ENCODE measurements at regions not wholly inside any gene's neighbourhood (a gene's known extent, or its start where the extent isn't known, plus 50 kb on each side); places are given as distances from the start of the nearest gene placed in this dataset.

DNA sequence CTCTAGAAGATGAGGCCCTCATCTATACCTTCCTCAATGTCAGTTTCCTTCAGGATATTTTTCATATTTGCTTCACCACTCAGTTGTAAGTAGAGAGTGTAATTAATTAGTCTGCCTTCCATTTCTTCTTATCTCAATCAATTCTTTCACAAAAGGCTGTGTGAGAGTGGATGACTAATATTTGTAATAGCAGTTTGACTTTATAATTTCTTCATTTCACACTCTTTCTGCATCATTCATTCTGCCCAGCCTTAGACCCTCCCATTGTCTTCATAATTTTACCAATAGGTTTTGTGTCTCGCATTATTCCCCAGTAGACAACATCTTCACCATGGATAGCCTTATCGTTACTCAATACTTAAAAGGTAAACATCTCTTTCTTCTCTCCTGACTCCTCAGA, 1239.3 kb upstream of the MAP3K7 start:
- H3K27me3 ChIP-seq (ENCODE audit: control insufficient read depth, insufficient read depth, low read length) = no peaks in the 10 kb centered on the region
- POLR2A ChIA-PET = no interaction called here
- no peak overlapping the region for H3K4me3 ChIP-seq (ENCODE audit: low read depth, low read length)
- TF ChIP-seq, protein P1, sequence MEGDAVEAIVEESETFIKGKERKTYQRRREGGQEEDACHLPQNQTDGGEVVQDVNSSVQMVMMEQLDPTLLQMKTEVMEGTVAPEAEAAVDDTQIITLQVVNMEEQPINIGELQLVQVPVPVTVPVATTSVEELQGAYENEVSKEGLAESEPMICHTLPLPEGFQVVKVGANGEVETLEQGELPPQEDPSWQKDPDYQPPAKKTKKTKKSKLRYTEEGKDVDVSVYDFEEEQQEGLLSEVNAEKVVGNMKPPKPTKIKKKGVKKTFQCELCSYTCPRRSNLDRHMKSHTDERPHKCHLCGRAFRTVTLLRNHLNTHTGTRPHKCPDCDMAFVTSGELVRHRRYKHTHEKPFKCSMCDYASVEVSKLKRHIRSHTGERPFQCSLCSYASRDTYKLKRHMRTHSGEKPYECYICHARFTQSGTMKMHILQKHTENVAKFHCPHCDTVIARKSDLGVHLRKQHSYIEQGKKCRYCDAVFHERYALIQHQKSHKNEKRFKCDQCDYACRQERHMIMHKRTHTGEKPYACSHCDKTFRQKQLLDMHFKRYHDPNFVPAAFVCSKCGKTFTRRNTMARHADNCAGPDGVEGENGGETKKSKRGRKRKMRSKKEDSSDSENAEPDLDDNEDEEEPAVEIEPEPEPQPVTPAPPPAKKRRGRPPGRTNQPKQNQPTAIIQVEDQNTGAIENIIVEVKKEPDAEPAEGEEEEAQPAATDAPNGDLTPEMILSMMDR (IDR thresholded peaks at IDR 0.05; ENCODE audit: low read depth, low read length) = no peak
- DNase-seq (ENCODE audit: low read depth, low spot score) = no peak
- no peaks in the 10 kb centered on the region for H3K9me3 ChIP-seq (ENCODE audit: control insufficient read depth, insufficient read depth, low read length)
- CTCF ChIA-PET = no interaction called here
- no peak overlapping the region for H3K27ac ChIP-seq (ENCODE audit: low read depth, low read length)

DNA sequence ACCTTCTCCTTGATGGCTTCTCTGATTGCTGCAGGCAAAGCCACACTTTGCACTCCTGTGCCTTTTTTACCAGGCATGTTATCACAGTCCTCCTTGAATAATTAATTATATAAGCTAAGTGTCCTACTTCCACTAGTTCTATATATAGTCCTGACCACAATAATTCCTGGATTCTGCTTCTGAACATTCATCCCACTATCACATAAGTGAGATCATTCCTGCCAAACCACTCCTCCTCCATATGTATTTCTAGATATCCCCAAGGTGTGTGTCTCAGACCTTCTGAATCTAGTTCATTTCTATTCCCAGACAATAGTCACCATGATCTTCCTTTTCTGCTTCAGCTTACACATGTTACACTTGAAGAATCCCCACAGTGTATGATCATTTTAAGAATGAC, 1237.5 kb upstream of the MAP3K7 start:
- ChIA-PET POLR2A (no interaction called here), CTCF (no interaction called here)
- Histone ChIP-seq H3K4me3 (ENCODE audit: low read depth, low read length) (no peak overlapping the region), H3K27me3 (ENCODE audit: control insufficient read depth, insufficient read depth, low read length) (no peaks in the 10 kb centered on the region), H3K27ac (ENCODE audit: low read depth, low read length) (no peak overlapping the region), H3K9me3 (ENCODE audit: control insufficient read depth, insufficient read depth, low read length) (no peaks in the 10 kb centered on the region)
- no peak for DNase-seq (ENCODE audit: low read depth, low spot score)
- TF ChIP-seq, protein P1 (IDR thresholded peaks at IDR 0.05; ENCODE audit: low read depth, low read length) = no peak

DNA sequence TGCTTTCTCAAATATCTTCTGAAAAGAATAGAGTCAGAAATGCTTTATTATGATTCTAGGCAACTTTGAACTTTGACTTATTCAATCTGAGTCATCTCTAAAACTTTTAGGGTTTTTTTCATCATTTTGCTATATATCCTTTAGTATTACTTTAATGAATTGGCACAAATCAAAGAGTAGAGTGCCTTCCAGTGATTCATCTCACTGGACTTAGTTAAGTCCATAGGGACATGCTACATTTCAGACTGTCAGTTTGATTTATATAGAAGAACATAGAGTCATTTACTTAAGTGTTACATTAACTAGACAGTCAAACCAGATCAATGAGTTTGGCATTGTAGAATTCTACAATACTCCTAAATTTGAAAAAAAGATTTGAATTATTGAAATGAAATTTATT, 1235.7 kb upstream of the MAP3K7 start:
- ChIA-PET CTCF (no interaction called here), POLR2A (no interaction called here)
- no peaks in the 10 kb centered on the region for H3K9me3 ChIP-seq (ENCODE audit: control insufficient read depth, insufficient read depth, low read length)
- H3K27ac ChIP-seq (ENCODE audit: low read depth, low read length) = no peak overlapping the region
- DNase-seq (ENCODE audit: low read depth, low spot score) = no peak
- TF ChIP-seq, protein P1 (IDR thresholded peaks at IDR 0.05; ENCODE audit: low read depth, low read length) = no peak
- no peak overlapping the region for H3K4me3 ChIP-seq (ENCODE audit: low read depth, low read length)
- H3K27me3 ChIP-seq (ENCODE audit: control insufficient read depth, insufficient read depth, low read length) = no peaks in the 10 kb centered on the region

DNA sequence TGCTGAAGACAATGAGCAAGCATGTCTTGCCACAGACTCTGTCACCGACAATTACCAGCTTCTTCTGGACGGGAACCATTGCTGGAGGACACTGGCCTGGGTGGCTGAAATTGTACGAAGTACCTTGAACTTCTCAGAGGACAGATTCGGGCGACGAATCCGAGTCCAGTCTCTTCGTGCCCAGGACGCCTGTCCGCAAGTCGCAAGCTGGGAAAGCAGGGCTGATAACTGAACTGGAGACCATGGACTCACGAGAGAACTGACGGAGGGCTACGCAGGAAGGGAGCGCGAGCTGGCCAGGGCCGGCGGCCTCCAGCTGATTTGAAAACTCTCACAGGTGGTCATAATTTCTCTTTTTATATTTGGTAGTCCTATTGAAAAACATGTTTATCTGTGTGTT, 1229.5 kb upstream of the MAP3K7 start:
- ChIA-PET CTCF (no interaction called here), POLR2A (no interaction called here)
- TF ChIP-seq, protein P1 (IDR thresholded peaks at IDR 0.05; ENCODE audit: low read depth, low read length) = no peak
- DNase-seq (ENCODE audit: low read depth, low spot score) = no peak
- Histone ChIP-seq H3K27me3 (ENCODE audit: control insufficient read depth, insufficient read depth, low read length) (no peaks in the 10 kb centered on the region), H3K4me3 (ENCODE audit: low read depth, low read length) (no peak overlapping the region), H3K9me3 (ENCODE audit: control insufficient read depth, insufficient read depth, low read length) (no peaks in the 10 kb centered on the region), H3K27ac (ENCODE audit: low read depth, low read length) (no peak overlapping the region)

DNA sequence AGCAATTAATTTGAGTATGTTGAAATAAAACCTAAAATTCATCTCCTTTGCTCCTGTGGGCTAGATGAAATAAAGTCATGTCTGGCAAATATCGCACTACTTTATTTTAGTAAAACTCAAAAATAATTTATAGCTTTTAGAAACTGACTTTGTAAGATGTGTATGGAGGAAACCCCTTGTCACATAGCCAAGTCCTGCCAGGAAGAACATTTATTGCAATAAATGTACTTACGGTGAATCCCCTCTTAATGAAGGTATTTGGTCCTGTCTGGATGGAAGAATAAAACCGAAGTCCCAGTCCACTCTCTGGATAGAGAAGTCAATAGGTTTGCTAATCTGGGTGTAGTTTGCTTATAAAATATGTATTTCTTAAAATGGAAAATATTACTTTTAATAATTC, 1226.8 kb upstream of the MAP3K7 start:
- Histone ChIP-seq H3K9me3 (ENCODE audit: control insufficient read depth, insufficient read depth, low read length) (no peaks in the 10 kb centered on the region), H3K27me3 (ENCODE audit: control insufficient read depth, insufficient read depth, low read length) (no peaks in the 10 kb centered on the region), H3K27ac (ENCODE audit: low read depth, low read length) (no peak overlapping the region), H3K4me3 (ENCODE audit: low read depth, low read length) (no peak overlapping the region)
- CTCF ChIA-PET = no interaction called here
- DNase-seq (ENCODE audit: low read depth, low spot score) = no peak
- TF ChIP-seq, protein P1 (IDR thresholded peaks at IDR 0.05; ENCODE audit: low read depth, low read length) = no peak
- POLR2A ChIA-PET = no interaction called here

Measured in AG04450 (cell line).